ENCODE measurements at regions not wholly inside any gene's neighbourhood (a gene's known extent, or its start where the extent isn't known, plus 50 kb on each side); places are given as distances from the start of the nearest gene placed in this dataset.

GRCh38 chr9:108153416-108153815 lies 663.8 kb upstream of the KLF4 start:
- H3K27ac ChIP-seq, result no peak overlapping the region
- intact Hi-C loops (cut with DNase I; ENCODE audit: low total_unique reads), result no loop called here
- TF ChIP-seq POLR2AphosphoS5 (IDR thresholded peaks at IDR 0.05) (no peak), EP300 (IDR thresholded peaks at IDR 0.05) (no peak), POLR2A (IDR thresholded peaks at IDR 0.05) (no peak), CTCF (IDR thresholded peaks at IDR 0.05) (no peak)
- no peaks in the 10 kb centered on the region for H3K27me3 ChIP-seq
- no peak overlapping the region for H3K4me3 ChIP-seq
- peak in 1 of 2 donors; percentile 26 for DNase-seq
- WGBS, 5 donors, result 35 to 58% (median 49%) methylated on average over 4 of the region's 4 CpGs
- no peaks in the 10 kb centered on the region for H3K9me3 ChIP-seq
- peaks cover 0 to 25% (median 8%) of the 10 kb centered on the region in 4 donors for H3K4me1 ChIP-seq
- H3K36me3 ChIP-seq, result no peaks in the 10 kb centered on the region

- Histone ChIP-seq H3K27me3 (no peaks in the 10 kb centered on the region), H3K27ac (peak overlapping the region; percentile 21 to 74 (median 62)), H3K4me1 (peaks cover 0 to 15% (median 8%) of the 10 kb centered on the region in 4 donors), H3K4me3 (no peak overlapping the region), H3K9me3 (no peaks in the 10 kb centered on the region), H3K36me3 (no peaks in the 10 kb centered on the region)
- TF ChIP-seq POLR2A (IDR thresholded peaks at IDR 0.05) (no peak), EP300 (IDR thresholded peaks at IDR 0.05) (peak; percentile 75), CTCF (IDR thresholded peaks at IDR 0.05) (no peak), POLR2AphosphoS5 (IDR thresholded peaks at IDR 0.05) (peak; percentile 75 to 86 (median 81))
- intact Hi-C loops (cut with DNase I; ENCODE audit: low total_unique reads), result no loop called here
- WGBS, 5 donors, result 65 to 74% (median 70%) methylated on average over 16 of the region's 16 CpGs
- DNase-seq, result peak in 1 of 2 donors; percentile 31
Observed at GRCh38 chr9:108150736-108151586, 661.4 kb upstream of the KLF4 start.

DNA sequence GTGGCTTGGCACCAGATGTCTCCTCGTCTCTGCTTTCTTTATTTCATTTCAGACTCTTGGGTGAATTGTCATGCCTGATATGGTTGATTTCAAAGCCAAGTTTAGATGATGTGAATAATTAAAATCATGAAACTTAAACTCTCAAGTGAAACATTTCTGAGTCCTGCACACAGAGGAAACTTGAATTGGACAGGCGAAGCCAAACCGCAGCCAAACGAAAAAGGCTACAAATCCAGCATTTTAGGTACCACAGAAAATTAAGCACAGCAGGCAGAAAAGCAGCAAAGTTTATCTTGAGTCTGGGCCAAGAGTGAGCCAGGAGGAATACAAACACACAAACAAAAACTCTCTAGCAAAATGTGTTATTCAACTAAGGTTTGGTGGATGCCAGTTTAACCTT lies 659.8 kb upstream of the KLF4 start:
- no peaks in the 10 kb centered on the region for H3K27me3 ChIP-seq
- intact Hi-C loops (cut with DNase I; ENCODE audit: low total_unique reads), result no loop called here
- no peak overlapping the region for H3K4me3 ChIP-seq
- H3K36me3 ChIP-seq, result no peaks in the 10 kb centered on the region
- no peak overlapping the region for H3K27ac ChIP-seq
- DNase-seq, result no peak
- 73 to 82% (median 77%) methylated on average over 4 of the region's 4 CpGs for WGBS, 5 donors
- H3K4me1 ChIP-seq, result peaks cover 0 to 8% (median 7%) of the 10 kb centered on the region in 4 donors
- no peaks in the 10 kb centered on the region for H3K9me3 ChIP-seq
- no peak for TF ChIP-seq POLR2AphosphoS5 (IDR thresholded peaks at IDR 0.05)
- TF ChIP-seq CTCF (IDR thresholded peaks at IDR 0.05), result no peak
- no peak for TF ChIP-seq POLR2A (IDR thresholded peaks at IDR 0.05)
- no peak for TF ChIP-seq EP300 (IDR thresholded peaks at IDR 0.05)

DNA sequence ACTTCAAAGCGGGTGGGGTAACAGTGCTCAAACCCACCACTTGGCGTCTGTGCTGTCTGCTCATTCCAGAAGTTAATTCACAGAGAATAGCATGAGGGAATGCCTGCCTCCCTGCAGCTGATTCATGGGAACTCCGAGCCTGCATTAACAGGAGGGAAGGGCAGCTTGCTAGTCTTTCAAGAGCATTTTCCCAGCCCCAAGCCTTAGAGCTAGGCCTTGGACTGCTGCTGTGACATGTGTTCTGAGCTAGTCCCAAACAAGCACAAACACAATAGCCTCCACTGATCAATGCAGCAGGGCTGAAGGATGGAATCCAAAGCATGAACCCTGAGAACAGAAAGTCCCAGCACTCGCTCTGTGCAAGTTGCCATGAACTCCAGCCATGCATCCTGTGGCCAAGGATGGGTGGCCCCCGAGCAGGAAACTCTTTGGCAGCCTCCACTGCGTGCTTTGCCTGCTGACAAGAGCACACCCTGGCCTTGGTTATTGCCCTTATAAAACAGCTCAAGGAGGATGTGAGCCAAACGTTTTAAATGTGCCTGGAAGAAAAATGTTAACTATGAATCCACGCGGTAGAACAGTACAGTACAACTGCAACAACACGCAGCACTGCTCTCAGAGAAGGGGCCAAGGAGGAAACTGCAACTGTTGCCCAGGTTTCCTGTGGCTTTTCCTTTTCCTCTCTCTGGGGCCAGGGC lies 653.1 kb upstream of the KLF4 start:
- H3K27me3 ChIP-seq, result no peaks in the 10 kb centered on the region
- no peaks in the 10 kb centered on the region for H3K9me3 ChIP-seq
- H3K27ac ChIP-seq, result peak overlapping the region in 4 of 5 donors; percentile 58 to 76 (median 74)
- intact Hi-C loops (cut with DNase I; ENCODE audit: low total_unique reads), result no loop called here
- WGBS, 5 donors, result 17 to 27% (median 24%) methylated on average over 10 of the region's 10 CpGs
- H3K4me1 ChIP-seq, result peaks cover 5 to 23% (median 15%) of the 10 kb centered on the region in 4 donors
- H3K4me3 ChIP-seq, result no peak overlapping the region
- TF ChIP-seq POLR2A (IDR thresholded peaks at IDR 0.05) (no peak), EP300 (IDR thresholded peaks at IDR 0.05) (peak; percentile 88), CTCF (IDR thresholded peaks at IDR 0.05) (peak in 1 of 7 experiments; percentile 9), POLR2AphosphoS5 (IDR thresholded peaks at IDR 0.05) (peak; percentile 83 to 95 (median 85))
- no peaks in the 10 kb centered on the region for H3K36me3 ChIP-seq
- DNase-seq, result peak; percentile 55 to 73
